GM23338 (cell line): ENCODE measurements at regions not wholly inside any gene's neighbourhood (a gene's known extent, or its start where the extent isn't known, plus 50 kb on each side); places are given as distances from the start of the nearest gene placed in this dataset.

Source experiments
- ATAC-seq: fragments of 200-7000 bp; cut with Tn5 transposase; 3 replicates; pipeline ENCODE4 v1.9.1; 2020
- DNase-seq: peaks from one replicate; pipeline ENCODE4 v3.0.0-alpha.2; 2015; ENCODE audit warnings: low spot score
- H2AFZ ChIP-seq: fragments of 200-600 bp; sonication (generic); 2 replicates; pipeline ENCODE4 v1.8.0; 2016; ENCODE audit warnings: antibody characterized with exemption, mild to moderate bottlenecking, moderate library complexity
- H3F3A ChIP-seq: fragments of 200-600 bp; sonication (generic); replicated peaks from 2 replicates; pipeline ENCODE4 v1.8.0; 2017; ENCODE audit warnings: antibody characterized with exemption, mixed run types, low read depth
- H3K27ac ChIP-seq: fragments of 200-600 bp; sonication (generic); 2 replicates; pipeline ENCODE4 v1.6.1; 2016; ENCODE audit warnings: low read depth
- H3K27me3 ChIP-seq: fragments of 200-600 bp; sonication (generic); 2 replicates; pipeline ENCODE4 v1.8.0; 2016; ENCODE audit warnings: mild to moderate bottlenecking, mixed run types, moderate library complexity; ENCODE audit not compliant: insufficient read depth
- H3K36me3 ChIP-seq: fragments of 200-600 bp; sonication (generic); 2 replicates; pipeline ENCODE4 v1.8.0; 2016; ENCODE audit warnings: mild to moderate bottlenecking; ENCODE audit not compliant: insufficient read depth
- H3K4me1 ChIP-seq: fragments of 200-600 bp; sonication (generic); 2 replicates; pipeline ENCODE4 v1.8.0; 2016; ENCODE audit warnings: mild to moderate bottlenecking, moderate library complexity; ENCODE audit not compliant: insufficient read depth
- H3K4me2 ChIP-seq: fragments of 200-600 bp; sonication (generic); 2 replicates; pipeline ENCODE4 v1.7.1; 2017; ENCODE audit warnings: mixed run types
- H3K4me3 ChIP-seq: fragments of 200-600 bp; sonication (generic); 2 replicates; pipeline ENCODE4 v1.6.1; 2016; ENCODE audit warnings: mixed run types
- H3K79me2 ChIP-seq: fragments of 200-600 bp; sonication (generic); replicated peaks from 2 replicates; pipeline ENCODE4 v1.8.0; 2017; ENCODE audit warnings: mild to moderate bottlenecking; ENCODE audit not compliant: insufficient read depth
- H3K9me2 ChIP-seq: fragments of 200-600 bp; sonication (generic); 2 replicates; pipeline ENCODE4 v1.8.0; 2017; ENCODE audit not compliant: insufficient read depth
- H4K20me1 ChIP-seq: fragments of 200-600 bp; sonication (generic); replicated peaks from 2 replicates; pipeline ENCODE4 v1.8.0; 2017; ENCODE audit warnings: mild to moderate bottlenecking; ENCODE audit not compliant: insufficient read depth
- H3K27ac Mint-ChIP-seq: 2 replicates; pipeline ENCODE4 v1.8.0; 2020; ENCODE audit warnings: inconsistent platforms, mild to moderate bottlenecking, moderate library complexity, mixed read lengths
- H3K27me3 Mint-ChIP-seq: 3 replicates; pipeline ENCODE4 v1.8.0; 2022; ENCODE audit warnings: low read depth, mild to moderate bottlenecking, moderate library complexity, mixed read lengths, inconsistent platforms; ENCODE audit not compliant: insufficient read depth, poor library complexity
- H3K36me3 Mint-ChIP-seq: 3 replicates; pipeline ENCODE4 v1.8.0; 2021; ENCODE audit warnings: low read depth, mild to moderate bottlenecking, inconsistent platforms, moderate library complexity, mixed read lengths
- H3K4me1 Mint-ChIP-seq: 3 replicates; pipeline ENCODE4 v1.8.0; 2020; ENCODE audit warnings: mild to moderate bottlenecking, inconsistent platforms, mixed read lengths
- H3K4me3 Mint-ChIP-seq: 3 replicates; pipeline ENCODE4 v1.8.0; 2021; ENCODE audit warnings: moderate library complexity, mild to moderate bottlenecking, inconsistent platforms, mixed read lengths
- H3K9me3 Mint-ChIP-seq: 3 replicates; pipeline ENCODE4 v1.8.0; 2020; ENCODE audit warnings: moderate library complexity, mild to moderate bottlenecking, inconsistent platforms, mixed read lengths
- CREB1 ChIP-seq: fragments of 250-450 bp; sonication (Bioruptor Pico); IDR thresholded peaks from 2 replicates; pipeline ENCODE4 v1.5.0; 2020; ENCODE audit warnings: low read depth, mild to moderate bottlenecking, moderate library complexity
- EZH2 ChIP-seq: fragments of 200-600 bp; sonication (generic); IDR thresholded peaks from one replicate; pipeline ENCODE4 v1.8.0; 2017; ENCODE audit warnings: antibody characterized with exemption, mild to moderate bottlenecking, low read depth; ENCODE audit not compliant: unreplicated experiment
- EZH2phosphoT487 ChIP-seq: fragments of 200-600 bp; sonication (generic); IDR thresholded peaks from one replicate; pipeline ENCODE4 v1.8.1; 2018; ENCODE audit warnings: antibody characterized with exemption; ENCODE audit not compliant: unreplicated experiment
- JUNB ChIP-seq: IDR thresholded peaks from one replicate; pipeline ENCODE4 v1.6.1; 2016; ENCODE audit warnings: antibody characterized with exemption; ENCODE audit not compliant: unreplicated experiment
- POLR2AphosphoS5 ChIP-seq: IDR thresholded peaks from 2 replicates; pipeline ENCODE4 v1.6.1; 2016; ENCODE audit warnings: antibody characterized with exemption, low read depth
- STAT1 ChIP-seq: IDR thresholded peaks from one replicate; pipeline ENCODE4 v1.6.1; 2016; ENCODE audit warnings: antibody characterized with exemption; ENCODE audit not compliant: unreplicated experiment
- ZNF114 ChIP-seq: fragments of 250-450 bp; sonication (Bioruptor Pico); IDR thresholded peaks from 2 replicates; pipeline ENCODE4 v1.5.0; 2020; ENCODE audit warnings: mild to moderate bottlenecking, moderate library complexity
- ZNF331 ChIP-seq: fragments of 250-450 bp; sonication (Bioruptor Pico); IDR thresholded peaks from 2 replicates; pipeline ENCODE4 v1.5.0; 2020; ENCODE audit warnings: low read depth, mild to moderate bottlenecking, moderate library complexity
- TF ChIP-seq, protein P1 (sequence below): fragments of 250-450 bp; sonication (Bioruptor Pico); IDR thresholded peaks from 2 replicates; pipeline ENCODE4 v1.5.0; 2020; ENCODE audit warnings: mild to moderate bottlenecking, moderate library complexity
- TF ChIP-seq, protein P2 (sequence below): IDR thresholded peaks from 2 replicates; pipeline ENCODE4 v1.6.1; 2016; ENCODE audit warnings: antibody characterized with exemption

DNA sequence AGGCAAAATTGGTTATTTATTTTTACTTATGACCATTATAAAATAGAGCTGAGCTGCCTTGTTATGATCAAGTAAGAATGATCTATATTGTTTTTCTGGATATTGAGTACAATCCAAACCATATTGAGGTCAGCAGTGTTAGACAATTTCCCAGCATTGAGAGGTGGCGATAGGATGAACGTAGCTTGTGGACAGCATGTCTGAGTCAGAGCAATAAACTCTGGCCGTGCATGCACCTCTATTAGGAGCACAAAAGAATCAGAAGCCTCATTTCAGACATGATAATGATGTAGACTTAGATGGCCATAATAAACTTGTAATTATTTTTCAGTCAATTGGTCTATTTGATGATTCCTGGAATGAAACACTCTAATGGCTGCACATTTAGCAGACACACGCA lies 491.6 kb downstream of the RIT2 start (continued):
- no peak for TF ChIP-seq CREB1 (CRISPR knock-in tag)
- no peak for TF ChIP-seq ZNF114 (CRISPR knock-in tag)
- no peak for TF ChIP-seq JUNB
- TF ChIP-seq ZNF331 (CRISPR knock-in tag), result no peak
- TF ChIP-seq POLR2AphosphoS5, result no peak
- no peak for TF ChIP-seq EZH2
- TF ChIP-seq STAT1, result no peak
- TF ChIP-seq, protein P1, sequence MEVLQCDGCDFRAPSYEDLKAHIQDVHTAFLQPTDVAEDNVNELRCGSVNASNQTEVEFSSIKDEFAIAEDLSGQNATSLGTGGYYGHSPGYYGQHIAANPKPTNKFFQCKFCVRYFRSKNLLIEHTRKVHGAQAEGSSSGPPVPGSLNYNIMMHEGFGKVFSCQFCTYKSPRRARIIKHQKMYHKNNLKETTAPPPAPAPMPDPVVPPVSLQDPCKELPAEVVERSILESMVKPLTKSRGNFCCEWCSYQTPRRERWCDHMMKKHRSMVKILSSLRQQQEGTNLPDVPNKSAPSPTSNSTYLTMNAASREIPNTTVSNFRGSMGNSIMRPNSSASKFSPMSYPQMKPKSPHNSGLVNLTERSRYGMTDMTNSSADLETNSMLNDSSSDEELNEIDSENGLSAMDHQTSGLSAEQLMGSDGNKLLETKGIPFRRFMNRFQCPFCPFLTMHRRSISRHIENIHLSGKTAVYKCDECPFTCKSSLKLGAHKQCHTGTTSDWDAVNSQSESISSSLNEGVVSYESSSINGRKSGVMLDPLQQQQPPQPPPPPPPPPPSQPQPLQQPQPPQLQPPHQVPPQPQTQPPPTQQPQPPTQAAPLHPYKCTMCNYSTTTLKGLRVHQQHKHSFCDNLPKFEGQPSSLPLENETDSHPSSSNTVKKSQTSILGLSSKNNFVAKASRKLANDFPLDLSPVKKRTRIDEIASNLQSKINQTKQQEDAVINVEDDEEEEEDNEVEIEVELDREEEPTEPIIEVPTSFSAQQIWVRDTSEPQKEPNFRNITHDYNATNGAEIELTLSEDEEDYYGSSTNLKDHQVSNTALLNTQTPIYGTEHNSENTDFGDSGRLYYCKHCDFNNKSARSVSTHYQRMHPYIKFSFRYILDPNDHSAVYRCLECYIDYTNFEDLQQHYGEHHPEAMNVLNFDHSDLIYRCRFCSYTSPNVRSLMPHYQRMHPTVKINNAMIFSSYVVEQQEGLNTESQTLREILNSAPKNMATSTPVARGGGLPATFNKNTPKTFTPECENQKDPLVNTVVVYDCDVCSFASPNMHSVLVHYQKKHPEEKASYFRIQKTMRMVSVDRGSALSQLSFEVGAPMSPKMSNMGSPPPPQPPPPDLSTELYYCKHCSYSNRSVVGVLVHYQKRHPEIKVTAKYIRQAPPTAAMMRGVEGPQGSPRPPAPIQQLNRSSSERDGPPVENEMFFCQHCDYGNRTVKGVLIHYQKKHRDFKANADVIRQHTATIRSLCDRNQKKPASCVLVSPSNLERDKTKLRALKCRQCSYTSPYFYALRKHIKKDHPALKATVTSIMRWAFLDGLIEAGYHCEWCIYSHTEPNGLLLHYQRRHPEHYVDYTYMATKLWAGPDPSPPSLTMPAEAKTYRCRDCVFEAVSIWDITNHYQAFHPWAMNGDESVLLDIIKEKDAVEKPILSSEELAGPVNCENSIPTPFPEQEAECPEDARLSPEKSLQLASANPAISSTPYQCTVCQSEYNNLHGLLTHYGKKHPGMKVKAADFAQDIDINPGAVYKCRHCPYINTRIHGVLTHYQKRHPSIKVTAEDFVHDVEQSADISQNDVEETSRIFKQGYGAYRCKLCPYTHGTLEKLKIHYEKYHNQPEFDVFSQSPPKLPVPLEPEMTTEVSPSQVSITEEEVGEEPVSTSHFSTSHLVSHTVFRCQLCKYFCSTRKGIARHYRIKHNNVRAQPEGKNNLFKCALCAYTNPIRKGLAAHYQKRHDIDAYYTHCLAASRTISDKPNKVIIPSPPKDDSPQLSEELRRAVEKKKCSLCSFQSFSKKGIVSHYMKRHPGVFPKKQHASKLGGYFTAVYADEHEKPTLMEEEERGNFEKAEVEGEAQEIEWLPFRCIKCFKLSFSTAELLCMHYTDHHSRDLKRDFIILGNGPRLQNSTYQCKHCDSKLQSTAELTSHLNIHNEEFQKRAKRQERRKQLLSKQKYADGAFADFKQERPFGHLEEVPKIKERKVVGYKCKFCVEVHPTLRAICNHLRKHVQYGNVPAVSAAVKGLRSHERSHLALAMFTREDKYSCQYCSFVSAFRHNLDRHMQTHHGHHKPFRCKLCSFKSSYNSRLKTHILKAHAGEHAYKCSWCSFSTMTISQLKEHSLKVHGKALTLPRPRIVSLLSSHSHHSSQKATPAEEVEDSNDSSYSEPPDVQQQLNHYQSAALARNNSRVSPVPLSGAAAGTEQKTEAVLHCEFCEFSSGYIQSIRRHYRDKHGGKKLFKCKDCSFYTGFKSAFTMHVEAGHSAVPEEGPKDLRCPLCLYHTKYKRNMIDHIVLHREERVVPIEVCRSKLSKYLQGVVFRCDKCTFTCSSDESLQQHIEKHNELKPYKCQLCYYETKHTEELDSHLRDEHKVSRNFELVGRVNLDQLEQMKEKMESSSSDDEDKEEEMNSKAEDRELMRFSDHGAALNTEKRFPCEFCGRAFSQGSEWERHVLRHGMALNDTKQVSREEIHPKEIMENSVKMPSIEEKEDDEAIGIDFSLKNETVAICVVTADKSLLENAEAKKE, result no peak
- no peak for TF ChIP-seq EZH2phosphoT487

DNA sequence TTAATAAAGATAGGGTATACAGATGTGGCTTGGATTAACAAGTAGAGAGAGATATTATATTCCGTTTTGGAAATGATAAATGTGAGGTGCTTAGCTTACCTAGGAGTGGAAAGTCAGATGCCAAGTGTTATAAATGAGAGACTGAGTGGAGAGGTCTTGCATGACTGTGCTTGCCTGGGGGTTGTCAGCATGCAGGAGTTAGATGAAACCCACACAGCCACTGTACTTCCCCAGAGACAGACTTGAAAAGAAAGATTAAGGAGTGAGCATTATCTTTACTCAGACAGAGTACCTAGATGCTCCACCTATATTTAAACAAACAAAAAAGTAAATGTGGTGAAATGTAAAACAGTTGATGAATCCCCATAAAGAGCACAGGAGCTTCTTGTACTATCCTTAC lies 482.7 kb downstream of the RIT2 start:
- H3K4me3 Mint-ChIP-seq, result no peak overlapping the region
- H3K9me3 Mint-ChIP-seq, result peaks cover 3% of the 10 kb centered on the region; the same call in 2 of the 3 replicates
- Histone ChIP-seq H3K9me2 (peaks cover 3% of the 10 kb centered on the region; the same call in 1 of the 2 replicates), H3K4me2 (no peak overlapping the region), H3K4me1 (peaks cover 23% of the 10 kb centered on the region), H3F3A (no peaks in the 10 kb centered on the region), H4K20me1 (no peaks in the 10 kb centered on the region), H3K27ac (no peak overlapping the region), H2AFZ (no peak overlapping the region), H3K27me3 (no peaks in the 10 kb centered on the region), H3K36me3 (no peaks in the 10 kb centered on the region), H3K4me3 (no peak overlapping the region), H3K79me2 (no peaks in the 10 kb centered on the region)
- H3K36me3 Mint-ChIP-seq, result peaks cover 3% of the 10 kb centered on the region; the same call in 1 of the 3 replicates
- H3K4me1 Mint-ChIP-seq, result peaks cover 16% of the 10 kb centered on the region
- ATAC-seq (no peak), DNase-seq (no peak)
- H3K27ac Mint-ChIP-seq, result 0 out of 2 replicates have a peak overlapping the region, but pooled peaks have one; percentile 14
- no peaks in the 10 kb centered on the region for H3K27me3 Mint-ChIP-seq
- no peak for TF ChIP-seq ZNF331 (CRISPR knock-in tag)
- TF ChIP-seq POLR2AphosphoS5, result no peak
- TF ChIP-seq, protein P2, sequence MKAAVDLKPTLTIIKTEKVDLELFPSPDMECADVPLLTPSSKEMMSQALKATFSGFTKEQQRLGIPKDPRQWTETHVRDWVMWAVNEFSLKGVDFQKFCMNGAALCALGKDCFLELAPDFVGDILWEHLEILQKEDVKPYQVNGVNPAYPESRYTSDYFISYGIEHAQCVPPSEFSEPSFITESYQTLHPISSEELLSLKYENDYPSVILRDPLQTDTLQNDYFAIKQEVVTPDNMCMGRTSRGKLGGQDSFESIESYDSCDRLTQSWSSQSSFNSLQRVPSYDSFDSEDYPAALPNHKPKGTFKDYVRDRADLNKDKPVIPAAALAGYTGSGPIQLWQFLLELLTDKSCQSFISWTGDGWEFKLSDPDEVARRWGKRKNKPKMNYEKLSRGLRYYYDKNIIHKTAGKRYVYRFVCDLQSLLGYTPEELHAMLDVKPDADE, result no peak
- TF ChIP-seq EZH2, result no peak
